ENCODE measurements at regions not wholly inside any gene's neighbourhood (a gene's known extent, or its start where the extent isn't known, plus 50 kb on each side); places are given as distances from the start of the nearest gene placed in this dataset.

DNA sequence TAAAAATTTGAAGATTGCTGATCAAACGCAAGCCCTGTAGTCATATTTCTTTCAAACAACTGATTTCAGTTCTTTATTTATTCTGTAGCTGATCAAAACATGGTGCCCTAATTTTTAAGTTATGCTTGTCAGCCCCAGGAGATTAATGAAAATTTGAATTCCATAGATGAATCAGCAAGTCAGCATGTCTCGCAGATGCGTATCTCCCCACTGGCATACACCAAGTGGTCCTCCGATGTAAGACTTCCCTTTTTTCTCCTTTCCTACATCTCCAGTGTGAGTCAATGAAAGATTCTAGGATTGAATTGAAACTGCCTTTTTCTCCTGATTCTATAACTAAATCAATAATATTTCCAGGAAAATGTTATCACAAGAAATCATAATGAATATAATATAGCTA lies 539.6 kb upstream of the NOX3 start:
- DNase-seq (ENCODE audit: low spot score): no peak

DNA sequence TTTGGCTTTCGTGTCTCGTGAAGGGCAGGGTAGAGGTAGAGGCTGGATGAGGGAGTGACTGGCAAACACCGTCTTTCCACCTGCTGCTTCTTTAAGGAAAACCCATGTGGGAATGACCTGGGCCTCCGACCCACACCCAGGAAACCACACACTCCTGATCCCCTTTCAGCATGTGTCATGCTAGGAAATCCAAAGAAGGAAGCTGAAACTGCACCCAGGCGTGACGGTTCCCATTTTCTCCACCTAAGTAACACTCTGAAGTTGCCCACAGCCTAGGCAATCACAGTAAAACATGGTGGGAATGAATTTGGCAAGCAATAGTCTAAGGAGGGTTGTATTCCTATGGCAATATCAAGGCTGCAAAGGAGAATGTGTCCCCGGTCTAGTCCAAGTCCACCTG lies 538.4 kb upstream of the NOX3 start:
- DNase-seq (ENCODE audit: low spot score): no peak

DNA sequence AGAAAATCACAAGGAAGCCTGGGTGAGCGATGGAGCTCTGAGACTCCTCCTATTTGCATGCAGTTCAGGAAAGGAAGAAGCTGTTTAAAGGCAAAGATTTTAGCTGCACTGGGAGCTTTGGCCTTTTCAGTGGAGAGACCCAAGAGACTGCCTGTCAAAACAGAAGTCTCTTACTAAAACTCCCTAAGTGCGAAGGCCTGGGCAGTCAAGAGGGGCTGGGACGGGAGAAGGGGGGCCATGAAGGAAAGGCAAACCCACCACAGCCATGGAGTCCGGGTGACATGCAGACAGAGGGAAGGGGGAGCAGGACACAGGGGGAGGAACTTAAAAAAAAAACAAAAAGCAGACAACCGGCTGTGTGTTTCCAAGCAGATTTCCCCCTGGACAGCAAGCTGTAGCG lies 537.6 kb upstream of the NOX3 start:
- DNase-seq (ENCODE audit: low spot score): no peak

DNA sequence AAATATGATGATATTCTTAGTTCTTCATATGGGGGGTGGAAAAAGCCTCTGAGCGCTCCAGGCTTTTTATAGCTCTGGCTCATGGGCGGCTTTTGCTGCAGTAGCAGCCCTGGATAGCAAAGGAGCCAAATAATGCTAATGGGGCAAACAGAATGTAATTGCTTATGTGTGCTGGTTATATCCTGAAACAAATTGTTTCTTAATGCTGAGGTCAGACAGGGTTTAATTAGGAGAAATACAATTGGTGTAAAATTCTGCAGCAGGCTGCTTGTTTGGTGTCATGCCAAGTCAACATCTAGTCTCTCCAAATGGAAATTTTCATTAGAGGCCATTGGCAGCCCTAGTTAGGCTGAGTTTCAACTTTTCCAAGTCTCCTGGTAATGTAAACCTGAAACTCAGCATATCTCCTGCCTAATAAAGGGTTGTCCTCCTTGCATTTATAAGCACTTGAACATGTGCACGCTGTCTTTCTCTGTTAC lies 530.1 kb upstream of the NOX3 start:
- no peak for DNase-seq (ENCODE audit: low spot score)

DNA sequence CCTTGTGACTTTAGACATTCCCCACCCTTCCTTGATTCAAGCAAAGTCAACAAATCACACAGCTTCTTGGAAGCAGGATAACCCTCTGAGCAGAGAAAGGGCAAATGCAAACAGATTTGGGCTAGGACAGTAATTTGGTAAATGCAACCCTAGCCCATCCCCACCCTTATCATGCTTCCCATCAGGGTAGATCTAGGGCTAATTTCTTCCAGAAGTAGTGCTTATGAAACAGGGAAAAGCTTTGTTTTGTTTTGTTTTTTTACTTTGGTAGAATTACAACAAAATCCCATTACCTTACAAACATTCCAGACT lies 525.1 kb upstream of the NOX3 start:
- DNase-seq (ENCODE audit: low spot score): no peak

DNA sequence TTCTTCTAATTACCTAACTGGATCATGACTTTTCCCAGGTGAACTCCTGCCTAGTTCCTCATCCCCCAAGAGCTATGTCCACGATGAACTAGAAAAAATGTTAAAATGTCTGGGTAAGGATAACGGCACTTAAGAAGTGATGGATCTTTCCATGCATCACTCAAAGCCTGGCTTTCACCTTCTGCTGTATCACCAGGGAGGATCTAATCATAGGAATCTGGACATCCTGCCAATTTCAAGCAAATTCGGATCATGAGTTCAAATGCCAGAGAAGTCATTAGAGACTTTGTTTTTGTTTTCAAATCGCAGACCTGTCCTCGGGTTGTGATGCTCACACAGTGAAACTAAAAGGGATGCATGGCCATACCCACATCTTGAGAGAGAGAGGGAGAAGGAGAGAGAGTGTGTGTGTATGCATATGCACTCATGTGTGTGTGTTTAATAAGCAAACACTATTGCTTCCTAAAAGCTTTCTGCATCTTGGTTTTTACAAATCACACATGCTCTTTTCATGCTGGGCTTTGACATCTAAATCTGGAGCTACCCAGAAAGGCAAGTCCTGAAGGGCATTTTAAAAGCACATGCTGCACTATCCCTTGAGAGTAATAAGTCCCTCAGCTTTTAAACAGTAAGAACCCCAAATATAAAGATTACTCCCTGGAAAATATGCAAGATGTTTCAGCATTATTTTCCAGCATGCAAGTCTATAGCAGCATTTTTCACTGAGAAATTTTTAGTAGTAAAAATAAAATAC lies 524.6 kb upstream of the NOX3 start:
- DNase-seq (ENCODE audit: low spot score): no peak

DNA sequence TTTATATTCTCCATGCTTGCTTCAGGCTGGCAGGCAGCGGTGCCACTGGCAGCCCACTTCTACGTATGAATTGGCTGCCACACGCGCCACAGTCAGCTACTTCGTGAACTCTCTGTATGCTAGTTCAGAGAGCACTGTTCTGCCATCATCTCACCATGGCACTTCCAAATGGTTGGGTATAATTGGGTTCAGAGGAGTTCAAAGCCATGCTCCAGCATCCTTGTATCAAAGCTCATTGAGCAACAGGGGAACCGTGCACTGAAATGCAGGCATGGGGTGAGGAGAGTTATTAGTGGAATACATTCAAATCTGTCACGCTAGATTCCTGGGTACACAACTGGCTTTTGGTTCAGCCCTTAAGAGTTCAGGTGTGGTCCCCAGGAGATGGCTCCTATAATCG lies 519.9 kb upstream of the NOX3 start:
- DNase-seq (ENCODE audit: low spot score): no peak

DNA sequence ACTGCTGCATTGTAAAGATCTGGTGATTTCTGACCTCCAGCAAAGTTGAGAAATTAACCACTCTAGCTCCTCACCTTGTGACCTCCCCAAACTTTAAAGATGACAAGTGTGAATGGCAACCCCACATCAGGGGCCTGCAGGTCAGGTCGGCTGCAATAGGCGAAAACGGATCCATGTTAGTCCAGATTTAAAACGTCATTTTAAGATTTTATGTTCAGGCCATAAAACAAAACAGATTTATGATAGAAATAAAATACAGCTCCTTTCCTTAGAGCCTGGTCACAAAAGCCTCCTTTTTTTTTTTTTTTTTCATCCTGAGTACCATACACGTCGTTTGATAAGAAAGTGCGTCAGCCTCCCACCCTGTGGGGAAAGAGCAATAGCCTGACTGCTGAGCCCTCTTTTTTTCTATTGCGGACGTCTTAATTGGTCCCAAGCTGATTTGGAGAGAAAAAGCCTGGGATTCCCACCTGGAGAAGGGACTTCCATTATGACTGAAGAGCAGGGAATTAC lies 519.2 kb upstream of the NOX3 start:
- DNase-seq (ENCODE audit: low spot score): no peak

DNA sequence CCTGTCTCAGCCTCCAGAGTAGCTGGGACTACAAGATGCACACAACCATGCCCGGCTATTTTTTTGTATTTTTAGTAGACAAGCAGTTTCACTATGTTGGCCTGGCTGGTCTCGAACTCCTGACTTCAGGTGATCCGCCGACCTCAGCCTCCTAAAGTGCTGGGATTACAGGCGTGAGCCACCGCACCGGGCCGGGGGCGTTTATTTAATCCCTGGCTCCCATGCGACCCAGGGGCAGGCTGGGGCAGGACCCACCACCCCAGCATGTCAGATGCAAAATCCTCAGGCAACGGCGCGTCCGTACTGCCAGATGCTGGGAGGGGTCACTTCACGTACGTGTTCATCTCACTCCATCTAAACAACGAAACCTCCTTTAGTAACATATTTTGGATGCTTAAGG lies 518.7 kb upstream of the NOX3 start:
- DNase-seq (ENCODE audit: low spot score): no peak

DNA sequence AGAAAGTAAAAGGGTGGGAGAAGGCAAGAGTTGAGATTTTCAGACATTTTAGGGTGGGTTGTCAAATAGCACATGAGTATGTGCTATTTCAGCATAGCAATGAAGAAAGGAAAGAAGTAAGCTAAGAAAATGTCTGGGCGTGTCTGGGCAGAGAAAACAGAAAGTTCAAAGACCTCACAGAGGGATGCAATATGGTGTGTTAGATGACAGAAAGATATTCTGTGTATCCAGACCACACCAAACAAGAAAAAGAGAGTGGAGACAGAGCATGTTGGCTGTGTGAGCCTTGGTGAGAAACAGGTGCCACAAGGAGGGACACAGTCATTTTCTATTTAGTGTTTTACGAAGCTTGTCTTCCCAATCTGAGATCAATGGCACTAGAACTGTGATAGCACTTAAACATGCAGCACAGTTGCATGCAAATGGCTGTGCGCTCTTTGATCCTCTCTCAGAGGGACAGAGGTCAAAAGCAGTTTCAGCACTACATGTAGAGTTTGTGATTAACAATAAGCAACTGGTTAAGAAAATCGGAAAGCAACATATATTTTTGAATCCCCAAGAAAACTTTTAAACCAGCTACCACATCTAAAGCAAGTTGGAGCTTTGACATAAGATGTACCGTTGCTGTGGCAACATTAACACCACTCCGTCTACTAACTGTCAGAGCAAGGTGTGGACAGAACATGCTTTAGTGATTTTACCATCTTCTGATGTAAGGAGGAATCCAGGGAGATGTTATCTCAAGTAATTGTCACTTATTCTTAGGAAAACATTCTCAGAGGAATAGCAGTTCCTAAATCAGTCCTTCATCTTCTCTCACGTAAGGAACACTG lies 515.5 kb upstream of the NOX3 start:
- no peak for DNase-seq (ENCODE audit: low spot score)

DNA sequence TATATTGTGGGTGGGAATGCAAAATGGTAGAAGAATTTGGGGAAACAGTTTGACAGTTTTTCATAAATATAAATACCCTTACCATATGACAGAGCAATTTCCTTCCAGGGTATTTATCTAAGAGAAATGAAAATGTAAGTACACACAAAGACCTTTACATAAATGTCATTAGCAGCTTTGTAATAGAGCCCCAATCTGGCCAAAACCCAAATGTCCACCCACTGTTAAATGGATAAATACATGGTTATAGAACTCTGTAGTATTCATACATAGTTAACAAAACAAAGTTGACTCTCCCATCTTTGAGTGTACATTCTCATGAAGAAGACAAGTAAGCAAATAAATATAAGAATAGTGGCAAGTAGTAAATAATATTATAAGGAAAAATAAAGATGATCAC lies 514.8 kb upstream of the NOX3 start:
- no peak for DNase-seq (ENCODE audit: low spot score)

DNA sequence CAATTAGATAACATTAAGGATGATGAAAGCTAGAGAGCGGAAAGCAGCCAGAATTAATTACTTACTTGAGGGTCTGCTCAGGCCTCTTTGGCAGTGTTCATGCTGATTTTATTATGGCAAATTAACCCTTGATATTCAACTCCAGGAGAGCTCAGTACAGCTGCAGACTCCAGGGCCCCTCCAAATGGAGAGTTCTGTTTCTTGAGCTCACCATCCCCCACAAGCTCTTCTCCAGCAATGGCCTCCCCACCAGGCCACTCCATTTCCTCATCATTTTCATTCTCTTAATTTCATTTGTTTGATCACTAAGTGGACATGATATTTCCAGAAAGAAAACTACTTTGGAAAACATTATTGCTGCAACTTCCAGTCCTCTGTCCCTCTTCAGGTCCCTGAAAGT lies 513.3 kb upstream of the NOX3 start:
- DNase-seq (ENCODE audit: low spot score): no peak

DNA sequence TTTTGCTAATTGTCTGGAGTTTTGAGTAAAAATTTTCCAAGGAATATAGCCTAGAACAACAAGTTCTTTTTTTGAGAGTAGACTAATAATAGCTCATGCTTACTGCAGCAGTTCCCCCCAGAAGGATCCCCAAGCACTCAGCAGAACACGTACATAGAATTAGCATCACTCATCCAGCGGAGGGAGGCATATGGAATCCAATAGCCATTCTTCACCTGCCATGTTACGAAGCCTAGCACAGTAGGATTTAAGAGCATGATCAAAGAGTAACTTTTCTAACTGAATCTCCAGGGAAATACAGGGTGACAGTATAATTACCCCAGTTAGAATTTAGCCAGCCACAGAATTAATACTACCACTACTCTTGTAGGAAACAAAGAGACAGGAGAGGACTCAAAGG lies 511.7 kb upstream of the NOX3 start:
- no peak for DNase-seq (ENCODE audit: low spot score)

DNA sequence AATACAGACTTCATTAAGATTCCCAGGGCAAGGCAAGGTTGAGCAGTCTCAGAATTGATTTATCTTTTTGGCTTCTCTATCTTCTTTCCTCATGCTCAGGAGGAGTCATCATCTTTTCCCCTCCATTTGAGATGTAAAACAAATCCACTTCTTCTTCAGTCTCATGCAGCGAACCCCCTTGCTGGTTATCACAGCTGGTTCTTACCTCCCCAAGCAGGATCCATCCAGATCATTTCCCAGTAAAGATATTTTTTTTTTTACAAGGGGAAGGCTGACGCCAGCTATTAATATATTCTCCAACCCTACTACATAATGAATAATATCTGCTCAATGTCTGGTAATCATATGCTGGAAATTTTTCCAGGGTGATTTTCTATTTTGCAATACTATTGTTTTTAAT lies 508.9 kb upstream of the NOX3 start:
- no peak for DNase-seq (ENCODE audit: low spot score)

DNA sequence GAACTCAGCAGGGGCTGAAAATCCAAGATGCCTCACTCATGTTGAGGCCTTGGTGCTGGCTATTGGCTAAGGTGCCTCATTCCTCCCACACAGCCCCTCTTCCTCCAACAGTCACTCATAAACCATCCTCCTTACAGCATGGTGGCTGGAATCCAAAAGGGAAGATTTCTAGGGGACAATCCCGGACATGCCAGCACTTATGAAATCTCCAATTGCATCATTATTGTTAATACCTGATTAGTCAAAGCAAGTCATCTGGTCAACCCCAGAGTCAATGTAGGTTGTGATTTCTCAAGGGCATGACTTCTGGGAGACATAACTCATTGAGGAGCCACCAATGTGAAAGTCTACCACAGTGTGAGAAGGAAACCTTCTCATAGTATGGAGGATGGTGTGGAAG lies 506.6 kb upstream of the NOX3 start:
- no peak for DNase-seq (ENCODE audit: low spot score)

DNA sequence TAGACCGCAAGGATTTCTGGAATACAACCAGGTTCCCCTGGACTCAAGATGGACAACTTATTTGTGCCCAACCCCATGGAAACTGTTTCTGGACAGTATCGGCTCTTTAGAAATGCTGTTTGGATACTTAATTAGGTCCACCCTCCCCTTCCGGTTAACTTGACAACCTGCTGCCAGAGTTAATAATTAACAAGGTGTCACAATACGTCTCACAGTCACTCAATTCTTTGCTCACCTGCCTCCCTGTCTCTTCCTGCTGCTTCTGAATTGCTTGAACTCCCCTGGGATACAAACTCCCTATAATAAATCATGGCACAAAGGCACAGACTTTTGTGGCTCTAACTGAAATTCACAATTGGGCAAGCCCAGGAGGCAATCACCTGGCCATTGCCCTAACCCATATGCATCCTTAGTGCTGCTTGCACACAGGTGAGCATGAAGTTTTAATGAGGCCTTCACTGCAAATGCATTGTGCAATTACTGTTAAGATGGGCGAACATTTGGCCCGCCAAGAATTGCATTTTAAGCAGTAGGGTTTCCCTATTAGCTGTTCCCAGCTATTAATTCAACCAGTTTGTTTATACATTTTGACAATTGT lies 504.4 kb upstream of the NOX3 start:
- DNase-seq (ENCODE audit: low spot score): no peak

DNA sequence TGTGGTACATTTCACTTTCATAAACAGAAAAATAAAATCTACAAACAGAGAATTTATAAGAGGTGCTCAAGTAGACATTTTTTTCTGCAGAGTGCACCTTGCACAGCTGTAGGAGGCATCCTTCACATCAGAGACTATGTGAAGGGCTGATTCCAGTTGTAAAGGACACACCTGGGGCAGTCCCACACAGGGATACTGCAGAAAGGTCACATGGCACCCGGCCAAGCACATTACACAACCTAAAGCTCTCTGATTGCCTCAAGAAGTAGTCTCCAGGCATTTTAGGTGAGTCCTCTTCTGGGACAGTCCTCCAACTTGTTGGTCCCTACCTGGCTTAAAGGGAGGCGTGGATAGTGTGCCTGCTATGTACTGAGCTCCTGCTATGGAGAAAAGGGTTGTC lies 502.9 kb upstream of the NOX3 start:
- no peak for DNase-seq (ENCODE audit: low spot score)

DNA sequence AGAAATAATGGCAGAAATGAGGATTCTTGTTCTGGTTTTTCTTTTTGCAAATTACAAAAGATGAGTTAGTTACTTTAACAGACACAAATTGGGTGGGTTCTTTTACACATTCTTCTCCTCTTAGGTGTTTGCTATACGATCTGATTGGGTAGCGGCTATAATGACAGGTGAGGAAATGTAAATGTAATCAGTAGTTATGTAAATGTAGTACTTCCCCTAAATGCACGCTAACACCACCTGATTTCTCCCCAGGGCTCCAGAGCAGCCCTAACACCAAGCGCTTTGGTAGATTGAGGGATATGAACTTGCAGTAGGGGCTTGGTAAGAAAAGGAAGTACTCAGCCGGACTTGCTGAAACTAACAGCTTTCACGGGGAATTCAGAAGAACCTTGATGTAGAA lies 499.4 kb upstream of the NOX3 start:
- DNase-seq (ENCODE audit: low spot score): no peak

DNA sequence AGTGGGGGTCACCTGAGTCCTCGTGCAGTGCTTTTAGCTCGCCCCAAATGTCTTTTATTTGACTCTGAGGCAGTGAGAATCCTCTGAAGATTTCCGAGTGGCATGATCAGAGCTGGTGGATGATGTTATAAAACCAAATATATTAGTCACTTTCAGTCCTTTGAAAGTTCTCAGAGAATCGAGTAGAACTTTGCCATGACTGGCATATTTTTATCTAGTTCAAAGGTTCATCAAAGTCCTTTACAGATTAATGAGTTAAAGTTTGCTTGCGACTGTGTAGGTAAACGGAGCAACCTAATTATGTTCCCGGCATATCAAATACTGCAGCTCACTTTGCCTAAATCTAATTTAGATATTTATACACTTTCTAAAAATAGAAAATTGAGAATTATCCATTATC lies 498.5 kb upstream of the NOX3 start:
- DNase-seq (ENCODE audit: low spot score): no peak

DNA sequence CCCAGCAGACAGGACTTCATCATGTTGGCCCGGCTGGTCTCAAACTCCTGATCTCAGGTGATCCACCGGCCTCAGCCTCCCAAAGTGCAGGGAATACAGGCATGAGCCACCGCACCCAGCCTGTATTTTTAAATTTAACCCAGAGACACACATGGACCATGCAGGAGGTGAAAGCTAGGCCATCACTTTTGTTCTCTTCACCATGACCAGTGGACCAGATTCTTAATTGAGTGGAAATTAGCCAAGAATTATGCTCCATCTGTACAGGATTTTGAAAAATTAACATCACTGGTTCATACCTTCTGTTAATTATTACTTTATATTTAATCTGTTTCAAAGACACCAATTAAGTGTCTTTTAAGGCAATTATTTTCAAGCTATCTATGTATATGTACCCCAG lies 493.6 kb upstream of the NOX3 start:
- no peak for DNase-seq (ENCODE audit: low spot score)

DNA sequence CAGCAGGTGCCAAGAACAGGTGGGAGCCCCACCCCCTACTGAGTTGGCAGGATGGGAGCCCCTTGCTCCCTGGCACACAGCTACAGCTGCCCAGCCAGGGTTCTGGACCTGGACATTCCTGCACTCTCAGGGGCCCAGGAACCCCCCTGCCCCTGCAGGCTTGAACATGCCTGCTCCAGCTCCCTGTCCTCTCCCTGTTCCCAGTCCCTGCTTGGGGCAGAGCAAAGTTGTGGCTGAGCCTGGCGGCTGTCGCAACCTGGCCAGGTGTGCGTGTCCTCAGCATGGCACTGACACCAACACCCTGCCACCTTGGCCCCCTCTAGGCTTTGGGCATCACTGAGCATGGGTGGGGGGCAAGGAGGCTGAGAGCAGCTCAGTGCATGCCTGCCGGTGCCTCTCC lies 491.2 kb upstream of the NOX3 start:
- DNase-seq (ENCODE audit: low spot score): no peak

DNA sequence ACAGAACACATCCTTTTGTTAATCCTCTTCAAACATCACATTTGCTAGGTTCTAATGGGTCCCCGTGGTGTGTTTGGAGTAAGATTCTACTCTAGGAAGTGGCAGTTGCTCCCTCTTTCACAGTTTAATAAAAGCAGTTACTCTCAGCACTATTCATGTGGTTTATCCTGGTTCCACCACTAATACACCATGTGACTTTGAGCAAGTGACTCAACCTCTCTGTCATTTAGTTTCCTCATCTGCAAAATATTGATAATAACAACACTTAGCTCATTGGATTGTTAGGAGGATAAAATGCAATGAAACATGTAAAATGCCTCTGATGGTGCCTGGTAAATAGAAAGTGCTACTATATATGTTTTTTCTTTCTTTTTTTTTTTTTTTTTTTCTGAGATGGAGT lies 488.0 kb upstream of the NOX3 start:
- no peak for DNase-seq (ENCODE audit: low spot score)

DNA sequence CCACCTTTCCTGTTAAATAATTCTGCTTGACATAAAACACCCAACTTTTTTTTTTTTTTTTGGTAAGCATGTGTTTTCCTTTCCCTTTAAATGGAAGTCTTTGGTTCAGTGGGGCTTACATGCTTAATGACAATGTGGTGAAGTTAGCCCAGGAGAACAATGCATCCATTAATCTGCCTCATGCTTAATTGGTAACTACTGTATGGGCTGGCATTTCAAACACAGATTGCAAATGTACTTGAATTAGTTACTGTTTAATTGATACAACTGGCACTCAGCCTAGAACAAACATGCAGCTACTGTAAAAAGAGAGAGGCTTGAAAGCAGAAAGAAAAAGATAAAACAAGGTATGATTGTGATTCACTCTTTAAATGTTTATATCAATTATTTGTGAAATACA lies 483.6 kb upstream of the NOX3 start:
- no peak for DNase-seq (ENCODE audit: low spot score)

All from COLO829 (cell line).